CD4-positive, alpha-beta memory T cell (primary cell): ENCODE measurements at regions not wholly inside any gene's neighbourhood (a gene's known extent, or its start where the extent isn't known, plus 50 kb on each side); places are given as distances from the start of the nearest gene placed in this dataset.
"Not testable (repeated sequence)": the region's sequence is repeated elsewhere in the genome, so short reads cannot be mapped to it uniquely, and the experiment has no call there.

ENCODE experiments used
- CTCF ChIA-PET: fragments of 350-600 bp; sonication (Branson Sonifier 250); formaldehyde crosslinking; loops from one replicate; lab custom pipeline; 2021; ENCODE audit warnings: inconsistent platforms; ENCODE audit not compliant: partially characterized antibody; lab: Charles Lee
- POLR2A ChIA-PET: fragments of 350-600 bp; sonication (Branson Sonifier 250); formaldehyde crosslinking; loops from one replicate; lab custom pipeline; 2021; ENCODE audit not compliant: partially characterized antibody; lab: Charles Lee
- DNase-seq, 5 donors: peaks; one replicate each; pipeline versions ENCODE4 v3.0.0 to v3.0.0-alpha.2; 2020 to 2022; ENCODE audit warnings: mixed read lengths in 1 of 5
- H3K27ac ChIP-seq: one replicate; pipeline ENCODE4 v1.7.0; 2013; ENCODE audit warnings: low read depth, low read length
- H3K27me3 ChIP-seq: 2 replicates; pipeline ENCODE4 v1.7.0; 2013; ENCODE audit warnings: mild to moderate bottlenecking, low read length, moderate library complexity; ENCODE audit not compliant: insufficient read depth
- H3K36me3 ChIP-seq: 2 replicates; pipeline ENCODE4 v1.7.0; 2013; ENCODE audit warnings: mild to moderate bottlenecking, low read length, moderate library complexity; ENCODE audit not compliant: insufficient read depth
- H3K4me1 ChIP-seq: 2 replicates; pipeline ENCODE4 v1.7.0; 2013; ENCODE audit warnings: mild to moderate bottlenecking, low read length, moderate library complexity; ENCODE audit not compliant: insufficient read depth
- H3K4me3 ChIP-seq, 2 donors: one replicate each; pipeline ENCODE4 v1.7.0; 2013; ENCODE audit warnings: low read length in 2 of 2, mild to moderate bottlenecking in 1 of 2
- H3K9me3 ChIP-seq, 2 donors: one replicate each; pipeline ENCODE4 v1.7.0; 2013; ENCODE audit warnings: low read length in 2 of 2, control low read depth in 1 of 2; ENCODE audit not compliant: control insufficient read depth in 1 of 2
- H3K27ac Mint-ChIP-seq, 7 donors: one replicate each; pipeline ENCODE4 v1.8.0; 2020 to 2021; ENCODE audit warnings: mixed read lengths in 7 of 7, mild to moderate bottlenecking in 6 of 7, inconsistent platforms in 3 of 7, moderate library complexity in 3 of 7
- H3K27me3 Mint-ChIP-seq, 2 donors: one replicate each; pipeline ENCODE4 v1.8.0; 2020 to 2021; ENCODE audit warnings: mixed read lengths in 2 of 2
- H3K36me3 Mint-ChIP-seq, 2 donors: one replicate each; pipeline ENCODE4 v1.8.0; 2020 to 2021; ENCODE audit warnings: mixed read lengths in 2 of 2, inconsistent platforms in 1 of 2, mild to moderate bottlenecking in 1 of 2
- H3K4me1 Mint-ChIP-seq, 4 donors: one replicate each; pipeline ENCODE4 v1.8.0; 2020 to 2021; ENCODE audit warnings: mixed read lengths in 4 of 4, mild to moderate bottlenecking in 1 of 4
- H3K4me3 Mint-ChIP-seq, 8 donors: one replicate each; pipeline ENCODE4 v1.8.0; 2020 to 2021; ENCODE audit warnings: mixed read lengths in 8 of 8, mild to moderate bottlenecking in 7 of 8, moderate library complexity in 6 of 8, inconsistent platforms in 3 of 8
- H3K9me3 Mint-ChIP-seq, 8 donors: one replicate each; pipeline ENCODE4 v1.8.0; 2020 to 2021; ENCODE audit warnings: mixed read lengths in 8 of 8, mild to moderate bottlenecking in 5 of 8, inconsistent platforms in 3 of 8, moderate library complexity in 1 of 8
- intact Hi-C: fragments of 100-400 bp; cut with micrococcal nuclease; formaldehyde crosslinking; loops from one replicate; pipeline ENCODE4 v1.15.1; 2023

DNA sequence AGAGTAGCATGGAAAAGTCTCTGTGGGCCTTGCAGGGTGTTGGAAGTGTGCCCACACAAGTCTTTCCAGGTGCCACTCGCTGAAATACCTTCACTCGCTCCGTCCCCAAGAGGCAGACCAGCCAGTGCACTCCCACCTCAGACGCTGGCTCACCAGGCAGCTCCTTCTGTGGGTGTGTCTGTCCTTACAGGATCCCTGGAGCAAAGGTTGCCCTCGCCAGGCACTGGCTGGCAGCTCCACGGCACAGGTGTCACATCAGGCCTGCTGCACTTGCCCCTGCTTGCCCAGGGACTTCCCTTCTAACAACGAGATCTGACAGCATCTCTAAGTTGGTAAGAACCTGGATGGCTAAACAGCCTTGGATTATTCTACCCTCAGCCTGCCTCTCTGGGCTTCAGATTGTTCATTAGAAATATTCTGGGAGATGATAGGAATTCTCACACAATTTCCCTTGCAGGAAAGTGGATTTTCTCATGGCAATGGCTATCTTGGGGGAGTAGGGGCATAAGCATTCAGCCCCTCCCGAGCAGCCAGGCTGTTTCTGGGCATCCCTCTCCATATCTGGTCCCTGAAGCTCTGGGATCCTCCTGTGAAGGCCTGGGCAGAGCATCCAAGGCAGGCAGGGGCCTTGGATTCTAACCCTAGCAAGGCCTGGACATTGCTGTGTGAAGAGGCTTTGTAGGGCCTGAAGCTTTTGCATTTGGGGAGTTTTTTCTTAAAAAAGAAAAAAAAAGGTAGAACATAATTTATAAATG is 262.1 kb downstream of the MYCN start:
- H3K27ac Mint-ChIP-seq = no peak overlapping the region
- Histone ChIP-seq H3K27ac (no peak overlapping the region), H3K4me3 (no peak overlapping the region), H3K4me1 (no peaks in the 10 kb centered on the region), H3K36me3 (no peaks in the 10 kb centered on the region), H3K27me3 (no peaks in the 10 kb centered on the region), H3K9me3 (no peaks in the 10 kb centered on the region)
- no peak for DNase-seq
- CTCF ChIA-PET = no interaction called here
- intact Hi-C loops = no loop called here
- peaks cover 0 to 5% of the 10 kb centered on the region in 2 donors for H3K27me3 Mint-ChIP-seq
- H3K9me3 Mint-ChIP-seq = peaks cover 0 to 6% (median 2%) of the 10 kb centered on the region in 8 donors
- no peak overlapping the region for H3K4me3 Mint-ChIP-seq
- POLR2A ChIA-PET = no interaction called here
- H3K4me1 Mint-ChIP-seq = no peaks in the 10 kb centered on the region
- H3K36me3 Mint-ChIP-seq = no peaks in the 10 kb centered on the region

GRCh38 chr2:16201848-16202247 is 261.5 kb downstream of the MYCN start:
- Mint-ChIP-seq H3K9me3 (peaks cover 0 to 6% (median 1%) of the 10 kb centered on the region in 8 donors), H3K4me3 (no peak overlapping the region), H3K4me1 (no peaks in the 10 kb centered on the region), H3K27me3 (peaks cover 0 to 5% of the 10 kb centered on the region in 2 donors), H3K36me3 (no peaks in the 10 kb centered on the region), H3K27ac (no peak overlapping the region)
- no peaks in the 10 kb centered on the region for H3K36me3 ChIP-seq
- H3K4me3 ChIP-seq = no peak overlapping the region
- no peaks in the 10 kb centered on the region for H3K4me1 ChIP-seq
- H3K9me3 ChIP-seq = no peaks in the 10 kb centered on the region
- ChIA-PET POLR2A (no interaction called here), CTCF (no interaction called here)
- H3K27me3 ChIP-seq = no peaks in the 10 kb centered on the region
- intact Hi-C loops = no loop called here
- H3K27ac ChIP-seq = no peak overlapping the region
- no peak for DNase-seq

DNA sequence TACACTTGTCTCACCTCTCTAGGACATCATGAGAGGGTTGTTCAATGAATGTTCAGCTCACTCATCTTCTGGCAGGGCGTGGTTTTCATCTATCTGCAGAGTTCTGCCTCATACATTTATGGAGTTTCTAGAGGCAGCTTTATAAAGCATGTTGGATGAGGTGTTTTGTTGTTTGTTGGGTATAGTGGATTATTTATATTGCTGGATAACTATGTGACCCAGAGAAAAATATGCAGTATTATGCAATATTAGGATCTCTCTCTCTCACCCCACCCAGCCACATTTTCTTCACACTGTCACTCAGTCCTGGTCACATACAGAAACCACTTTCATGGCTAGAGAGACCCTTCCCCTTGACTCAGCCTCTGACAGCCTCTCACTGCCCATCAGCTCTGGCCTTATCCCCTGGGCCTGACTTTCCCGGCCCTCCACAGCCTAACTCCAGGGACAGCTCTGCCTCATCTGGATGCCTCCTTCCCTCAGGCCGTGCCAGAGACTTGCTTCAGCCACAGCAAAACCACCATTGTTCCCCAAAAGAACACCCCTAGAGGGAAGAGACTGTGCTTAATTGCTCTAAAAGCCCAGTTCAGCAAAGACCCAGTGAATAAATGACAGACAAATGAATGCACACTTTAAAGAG is 260.3 kb downstream of the MYCN start:
- peaks cover 0 to 2% of the 10 kb centered on the region in 2 donors for H3K27me3 Mint-ChIP-seq
- H3K4me3 ChIP-seq = no peak overlapping the region
- ChIA-PET POLR2A (no interaction called here), CTCF (no interaction called here)
- H3K4me1 ChIP-seq = no peaks in the 10 kb centered on the region
- intact Hi-C loops = no loop called here
- H3K27ac ChIP-seq = no peak overlapping the region
- no peak overlapping the region for H3K4me3 Mint-ChIP-seq
- H3K36me3 Mint-ChIP-seq = no peaks in the 10 kb centered on the region
- no peak for DNase-seq
- H3K27ac Mint-ChIP-seq = no peak overlapping the region
- H3K36me3 ChIP-seq = no peaks in the 10 kb centered on the region
- peaks cover 0 to 6% (median 0%) of the 10 kb centered on the region in 8 donors for H3K9me3 Mint-ChIP-seq
- no peaks in the 10 kb centered on the region for H3K27me3 ChIP-seq
- no peaks in the 10 kb centered on the region for H3K4me1 Mint-ChIP-seq
- H3K9me3 ChIP-seq = no peaks in the 10 kb centered on the region

DNA sequence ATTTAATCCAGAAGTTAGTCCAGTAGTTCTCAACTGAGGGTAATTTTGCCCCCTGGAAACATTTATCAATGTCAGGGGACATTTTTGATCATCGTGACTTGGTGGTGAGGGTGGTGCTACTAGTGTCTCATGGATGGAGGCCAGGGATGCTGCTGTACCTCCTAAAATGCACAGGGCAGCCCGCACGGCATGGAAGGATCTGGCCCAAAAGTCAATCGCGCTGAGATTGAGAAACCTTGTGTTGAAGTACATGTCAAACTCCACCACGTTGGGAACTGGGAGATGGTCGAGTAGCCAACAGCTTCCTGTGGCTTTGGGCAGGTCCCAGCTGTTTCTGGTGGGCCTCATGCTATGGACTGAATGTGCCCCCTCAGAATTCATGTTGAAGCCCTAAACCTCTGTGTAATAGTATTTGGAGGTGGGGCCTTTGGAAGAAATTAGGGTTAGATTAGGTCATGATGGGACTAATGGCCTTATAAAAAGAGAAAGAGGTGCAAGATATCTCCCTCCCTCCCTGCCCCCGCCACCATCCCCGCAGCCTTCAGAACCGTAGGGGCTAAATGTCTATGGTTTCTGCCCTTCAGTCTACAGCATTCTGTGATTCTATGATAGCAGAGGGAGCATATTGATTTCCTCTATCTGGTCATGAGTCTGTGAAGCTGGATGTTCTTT is 259.7 kb downstream of the MYCN start:
- H3K27me3 ChIP-seq = no peaks in the 10 kb centered on the region
- no peaks in the 10 kb centered on the region for H3K4me1 ChIP-seq
- no peak overlapping the region for H3K27ac ChIP-seq
- Mint-ChIP-seq H3K4me3 (no peak overlapping the region), H3K4me1 (no peaks in the 10 kb centered on the region), H3K27ac (no peak overlapping the region), H3K36me3 (no peaks in the 10 kb centered on the region), H3K9me3 (peaks cover 0 to 6% (median 0%) of the 10 kb centered on the region in 8 donors), H3K27me3 (peaks cover 0 to 2% of the 10 kb centered on the region in 2 donors)
- ChIA-PET POLR2A (no interaction called here), CTCF (no interaction called here)
- no peaks in the 10 kb centered on the region for H3K9me3 ChIP-seq
- no peak overlapping the region for H3K4me3 ChIP-seq
- intact Hi-C loops = no loop called here
- H3K36me3 ChIP-seq = no peaks in the 10 kb centered on the region
- DNase-seq = no peak

GRCh38 chr2:16199241-16199640 is 258.9 kb downstream of the MYCN start:
- intact Hi-C loops, H3K27ac Mint-ChIP-seq, CTCF ChIA-PET, H3K27me3 ChIP-seq, H3K9me3 ChIP-seq, DNase-seq, H3K27me3 Mint-ChIP-seq, H3K9me3 Mint-ChIP-seq, H3K36me3 ChIP-seq, H3K4me3 Mint-ChIP-seq, H3K4me1 Mint-ChIP-seq, POLR2A ChIA-PET, H3K36me3 Mint-ChIP-seq, H3K27ac ChIP-seq, H3K4me3 ChIP-seq, H3K4me1 ChIP-seq: not testable (repeated sequence)

GRCh38 chr2:16198166-16198912 is 258.0 kb downstream of the MYCN start:
- Histone ChIP-seq H3K9me3 (no peaks in the 10 kb centered on the region), H3K27me3 (no peaks in the 10 kb centered on the region), H3K4me1 (no peaks in the 10 kb centered on the region), H3K36me3 (no peaks in the 10 kb centered on the region), H3K27ac (no peak overlapping the region), H3K4me3 (no peak overlapping the region)
- H3K4me1 Mint-ChIP-seq = no peaks in the 10 kb centered on the region
- DNase-seq = no peak
- intact Hi-C loops = no loop called here
- peaks cover 0 to 6% (median 0%) of the 10 kb centered on the region in 8 donors for H3K9me3 Mint-ChIP-seq
- peaks cover 0 to 2% of the 10 kb centered on the region in 2 donors for H3K27me3 Mint-ChIP-seq
- no peak overlapping the region for H3K4me3 Mint-ChIP-seq
- peak overlapping the region in 1 of 7 donors; percentile 18 for H3K27ac Mint-ChIP-seq
- H3K36me3 Mint-ChIP-seq = no peaks in the 10 kb centered on the region
- ChIA-PET CTCF (no interaction called here), POLR2A (no interaction called here)
